Stimulated activated CD8-positive, alpha-beta memory T cell treated with anti-CD3 and anti-CD28 coated beads, Interleukin-4, amount 100 ng/mL, for 24 hours (primary cell): ENCODE measurements at regions not wholly inside any gene's neighbourhood (a gene's known extent, or its start where the extent isn't known, plus 50 kb on each side); places are given as distances from the start of the nearest gene placed in this dataset.
"Not testable (repeated sequence)": the region's sequence is repeated elsewhere in the genome, so short reads cannot be mapped to it uniquely, and the experiment has no call there.

Experiments used
- DNase-seq: peaks from one replicate; pipeline ENCODE4 v3.0.0-alpha.2; 2020; ENCODE audit warnings: low read depth

DNA sequence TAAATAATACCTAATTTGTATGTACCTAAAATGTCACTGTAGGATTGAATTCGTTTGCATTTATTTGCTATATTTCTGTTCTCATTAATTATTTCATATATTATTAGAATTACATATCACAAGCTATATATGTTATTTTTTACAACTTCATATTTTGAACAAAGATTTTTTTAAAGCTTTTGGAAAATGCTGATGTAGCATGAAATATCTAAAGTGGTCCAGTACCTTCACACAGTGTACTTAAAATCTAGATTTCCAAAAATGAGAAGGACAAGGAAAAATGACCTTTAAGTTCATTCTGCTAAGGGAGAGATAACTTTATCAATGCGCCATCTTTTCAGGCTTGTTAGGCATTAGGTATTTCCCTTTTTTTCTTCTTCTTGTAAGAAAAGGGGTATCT is 71.8 kb downstream of the LARP7 start:
- no peak for DNase-seq

DNA sequence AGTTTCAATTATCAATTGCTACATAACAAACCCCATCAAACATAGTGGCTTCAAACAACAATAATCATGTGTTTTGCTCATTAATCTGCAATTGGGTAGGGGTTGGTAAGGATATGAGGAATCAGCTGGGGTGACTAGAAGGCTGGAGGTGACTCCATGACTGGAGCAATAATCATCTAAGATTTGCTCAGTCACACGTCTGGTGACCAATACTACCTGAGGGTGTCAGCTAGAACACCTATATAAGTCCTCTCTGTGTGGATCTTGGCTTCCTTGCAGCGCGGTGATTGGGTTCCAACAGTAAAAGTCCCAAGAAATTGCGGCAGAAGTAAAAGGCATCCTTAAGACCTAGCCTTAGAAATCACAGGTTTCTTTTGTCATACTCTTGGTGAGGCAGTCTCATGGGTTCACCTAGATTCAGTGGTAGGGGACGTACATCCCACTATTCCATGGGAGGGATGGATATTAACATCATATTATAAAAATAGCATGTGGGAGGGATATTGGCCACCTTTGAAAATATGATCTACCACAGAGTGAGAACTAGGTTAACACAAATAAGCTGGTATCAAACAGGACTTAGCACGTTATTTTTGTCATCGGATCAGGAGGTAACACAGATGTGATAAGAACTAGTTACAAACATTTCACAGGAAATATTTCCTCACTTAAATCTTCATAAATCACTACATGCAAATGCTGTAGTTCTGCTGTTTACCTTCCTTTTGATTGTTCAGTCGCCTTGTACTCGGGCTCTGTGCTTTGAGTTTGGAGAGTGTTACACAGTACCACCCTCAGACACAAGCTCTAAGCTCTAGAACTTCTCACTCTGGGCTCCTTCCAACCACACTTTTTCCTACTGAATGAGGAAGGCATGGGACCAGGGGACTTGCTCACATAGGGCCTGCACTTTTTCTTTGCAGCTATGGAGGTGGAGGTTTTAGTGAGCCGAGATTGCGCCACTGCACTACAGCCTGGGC is 78.3 kb downstream of the LARP7 start:
- DNase-seq, result no peak

DNA sequence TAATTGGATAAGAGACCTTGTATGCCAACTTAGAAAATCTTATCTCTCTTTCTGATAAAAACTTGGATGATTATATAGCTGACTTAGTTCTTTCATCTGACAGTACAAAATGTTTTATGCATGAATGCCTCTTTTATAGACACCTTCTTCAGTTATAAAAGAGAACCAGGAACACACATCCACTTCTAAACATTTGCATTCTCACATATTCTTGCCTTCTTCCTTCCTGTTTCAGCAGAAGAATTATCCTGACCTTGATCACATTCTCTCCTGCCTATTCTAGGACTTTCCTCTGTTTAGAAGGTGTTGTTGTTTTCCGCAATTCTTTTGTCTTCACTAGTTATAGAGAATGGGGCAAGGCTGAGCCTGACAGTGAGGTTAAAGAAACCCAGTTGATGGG is 80.9 kb downstream of the LARP7 start:
- DNase-seq, result no peak

DNA sequence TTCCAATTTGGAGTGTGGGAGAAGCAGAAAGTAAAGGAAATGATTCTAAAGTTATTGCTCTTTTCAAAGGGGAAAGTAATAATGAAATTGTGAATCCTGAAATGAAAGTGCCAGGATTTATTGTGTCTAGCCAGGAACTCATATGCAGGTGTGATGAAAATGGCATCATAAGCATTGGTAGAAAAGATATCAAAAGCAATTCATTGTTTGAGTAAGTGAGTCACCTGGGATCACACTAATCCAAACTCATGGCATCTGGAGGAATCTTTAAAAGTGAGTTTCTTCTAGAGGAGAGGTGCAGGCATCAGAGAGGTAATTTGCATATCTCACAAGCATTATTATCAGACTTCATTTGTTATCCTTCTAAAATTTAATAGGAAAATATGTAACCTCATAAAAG is 84.7 kb downstream of the LARP7 start:
- DNase-seq, result no peak

DNA sequence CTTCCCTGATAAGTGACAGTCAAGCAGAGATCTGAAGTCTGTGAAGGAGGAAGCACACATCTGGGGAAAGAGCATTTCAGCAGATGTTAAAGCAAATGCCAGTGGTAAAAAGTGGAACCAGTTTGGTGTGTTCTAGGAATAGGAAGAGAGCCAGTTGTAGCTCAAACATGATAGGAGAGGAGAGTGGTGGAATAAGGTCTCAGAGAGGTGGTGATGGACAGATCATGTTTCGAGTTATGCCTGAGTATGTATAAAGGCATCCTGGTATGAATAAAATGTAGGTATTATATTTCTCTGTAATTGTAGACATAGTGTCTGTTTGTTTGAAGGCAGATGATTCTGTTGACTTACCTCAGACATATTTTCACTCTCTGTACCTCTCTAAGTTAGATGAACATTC is 89.1 kb downstream of the LARP7 start:
- no peak for DNase-seq

DNA sequence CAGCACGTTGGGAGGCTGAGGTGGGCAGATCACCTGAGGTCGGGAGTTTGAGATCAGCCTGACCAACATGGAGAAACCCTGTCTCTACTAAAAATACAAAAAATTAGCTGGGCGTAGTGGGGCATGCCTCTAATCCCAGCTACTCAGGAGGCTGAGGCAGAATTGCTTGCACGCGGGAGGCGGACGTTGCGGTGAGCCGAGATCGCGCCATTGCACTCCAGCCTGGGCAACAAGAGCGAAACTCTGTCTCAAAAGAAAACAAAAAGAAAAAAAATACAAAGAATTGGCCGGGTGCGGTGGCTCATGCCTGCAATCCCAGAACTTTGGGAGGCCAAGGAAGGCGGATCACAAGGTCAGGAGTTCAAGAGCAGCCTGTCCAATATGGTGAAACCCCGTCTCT is 90.8 kb downstream of the LARP7 start:
- not testable (repeated sequence) for DNase-seq

DNA sequence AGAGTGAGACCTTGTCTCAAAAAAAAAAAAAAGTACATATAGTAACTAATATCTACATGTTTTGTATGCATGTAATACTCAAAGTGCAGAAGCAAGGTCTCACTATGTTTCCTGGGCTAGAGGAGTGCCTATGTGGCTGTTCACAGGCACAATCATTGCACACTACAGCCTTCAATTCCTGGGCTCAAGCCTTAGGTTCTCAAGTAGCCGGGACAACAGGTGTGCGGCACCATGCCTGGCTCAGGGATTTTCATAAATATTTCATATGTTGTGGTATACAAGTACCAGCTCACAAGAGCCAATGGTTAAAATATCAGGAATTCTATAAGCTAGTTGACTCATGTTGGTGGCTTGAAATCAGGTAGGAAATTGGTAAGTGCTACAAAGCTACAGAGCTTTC is 94.8 kb downstream of the LARP7 start:
- DNase-seq, result no peak

DNA sequence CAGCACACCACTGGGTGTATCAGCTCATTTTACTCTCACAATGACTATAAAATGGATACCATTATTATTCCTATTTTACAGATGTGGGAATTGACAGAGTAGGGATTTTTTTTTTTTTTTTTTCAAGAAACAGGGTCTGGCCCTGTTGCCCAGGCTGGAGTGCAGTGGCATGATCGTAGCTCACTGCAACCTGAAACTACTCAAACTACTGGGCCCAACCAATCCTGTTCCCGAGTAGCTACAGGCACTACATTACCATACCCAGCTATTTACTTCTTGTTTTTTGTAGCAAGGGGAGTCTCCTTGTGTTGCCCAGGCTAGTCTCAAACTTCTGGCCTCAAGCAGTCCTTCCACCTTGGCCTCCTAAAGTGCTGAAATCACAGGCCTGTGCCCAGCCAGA is 95.2 kb downstream of the LARP7 start:
- DNase-seq, result no peak

DNA sequence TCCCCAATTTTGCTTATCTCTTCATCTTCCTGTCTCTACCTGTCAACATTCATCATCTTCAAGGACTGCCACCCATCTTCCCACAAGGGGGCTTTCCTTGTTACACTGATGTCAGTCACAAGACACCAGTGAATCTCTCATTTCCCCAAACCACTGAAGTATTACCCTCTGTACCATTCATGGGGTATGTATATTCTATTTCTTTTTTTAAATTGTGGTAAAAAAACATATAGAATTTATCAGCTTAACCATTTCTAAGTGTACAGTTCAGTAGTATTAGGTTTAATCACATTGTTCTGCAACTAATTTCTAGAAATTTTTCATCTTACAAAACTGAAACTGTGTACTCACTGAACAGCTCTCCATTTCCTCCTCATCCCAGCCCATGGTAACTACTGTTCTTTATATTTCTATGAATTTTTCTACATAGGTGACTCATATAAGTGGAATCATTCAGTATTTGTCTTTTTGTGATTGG is 98.6 kb downstream of the LARP7 start:
- no peak for DNase-seq

DNA sequence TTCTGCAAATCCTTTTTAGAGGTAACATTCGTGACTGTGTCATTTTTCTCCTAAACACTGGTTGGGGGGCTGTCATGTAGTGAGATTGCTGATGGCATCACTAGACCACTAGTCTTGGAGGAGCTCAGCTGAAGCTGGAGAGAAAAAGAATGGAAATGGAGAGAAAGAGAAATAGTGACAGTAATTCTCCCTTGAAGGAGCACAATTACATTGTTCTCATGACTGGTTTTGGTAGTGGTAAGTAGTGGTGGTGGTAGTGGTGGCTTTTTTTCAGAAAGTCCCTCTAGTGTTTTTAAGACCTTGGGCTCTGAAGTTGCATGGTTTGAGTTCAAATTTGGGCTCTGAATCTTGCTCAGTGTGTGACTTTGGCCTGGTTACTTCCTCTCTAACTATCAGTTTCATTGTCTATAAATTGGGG is 99.8 kb downstream of the LARP7 start:
- DNase-seq, result no peak

DNA sequence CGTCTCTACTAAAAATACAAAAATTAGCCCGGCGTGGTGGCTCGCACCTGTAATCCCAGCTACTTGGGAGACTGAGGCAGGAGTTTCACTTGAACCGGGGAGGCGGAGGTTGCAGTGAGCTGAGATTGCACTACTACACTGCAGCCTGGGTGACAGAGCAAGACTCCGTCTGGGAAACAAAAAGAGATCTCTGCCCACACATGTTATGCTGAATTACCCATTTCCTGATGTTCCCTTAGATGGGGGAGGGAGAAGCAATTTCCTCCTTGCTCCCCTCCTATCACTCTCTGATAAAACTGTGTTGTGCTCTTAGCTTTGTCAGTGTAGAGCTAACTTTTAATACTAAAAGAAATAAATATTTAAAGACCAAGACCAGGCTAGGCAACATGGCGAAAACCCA is 102.5 kb downstream of the LARP7 start:
- DNase-seq, result no peak

DNA sequence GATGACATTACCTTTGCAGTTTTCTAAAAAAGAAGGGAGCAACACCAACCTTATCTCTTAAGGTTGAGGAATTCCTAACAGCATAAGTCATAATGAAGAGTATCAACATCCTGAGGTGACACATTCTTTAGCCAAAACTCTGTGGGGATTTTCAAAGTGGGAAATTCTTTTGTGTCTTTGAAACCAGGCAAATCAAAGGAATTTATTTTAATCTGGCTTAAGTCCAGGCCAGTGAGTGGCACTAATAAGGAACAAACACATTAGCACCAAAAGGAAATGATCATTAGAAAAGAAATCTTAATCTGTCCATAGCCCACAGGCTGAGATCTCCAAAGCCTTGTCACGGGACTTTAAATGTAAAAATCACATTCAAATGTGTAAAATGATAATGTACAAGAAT is 110.1 kb downstream of the LARP7 start:
- DNase-seq, result no peak

DNA sequence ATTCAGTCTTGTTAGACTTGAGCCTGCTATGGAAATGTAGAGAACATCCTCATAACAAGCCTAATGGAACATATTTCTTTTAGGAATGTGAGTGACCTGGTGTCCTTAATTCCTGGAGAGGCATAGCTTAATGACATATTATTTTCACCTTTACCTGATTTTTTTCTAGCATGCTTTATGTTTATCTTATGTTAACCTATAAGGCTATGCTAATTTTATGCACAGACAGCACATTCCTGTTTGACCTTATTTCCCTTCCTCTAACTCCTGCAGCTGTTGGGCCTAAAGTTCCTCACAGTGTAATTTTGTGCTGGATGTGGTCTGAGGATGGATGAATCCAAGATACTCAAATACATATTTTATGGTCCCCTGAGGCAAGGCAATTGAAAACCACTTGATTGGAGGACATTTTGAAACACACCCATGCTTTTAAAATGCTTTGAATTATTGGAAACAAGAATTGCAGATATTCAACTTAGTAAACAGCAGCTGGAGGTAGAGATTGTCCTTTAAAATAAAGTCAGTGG is 111.5 kb downstream of the LARP7 start:
- DNase-seq, result no peak

DNA sequence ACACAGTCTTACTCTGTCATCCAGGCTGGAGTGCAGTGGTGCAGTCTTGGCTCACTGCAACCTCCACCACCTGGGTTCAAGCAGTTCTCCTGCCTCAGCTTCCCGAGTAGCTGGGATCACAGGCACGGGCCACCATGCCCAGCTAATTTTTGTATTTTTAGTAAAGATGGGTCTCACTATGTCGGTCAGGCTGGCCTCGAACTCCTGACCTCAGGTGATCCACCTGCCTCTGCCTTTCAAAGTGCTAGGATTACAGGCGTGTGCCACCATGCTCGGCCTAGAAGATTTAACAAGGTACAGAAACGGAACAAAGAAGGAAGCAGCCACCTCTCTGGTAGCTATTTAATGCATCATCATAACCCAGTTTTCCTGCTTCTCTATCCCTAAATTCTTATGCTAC is 113.8 kb downstream of the LARP7 start:
- not testable (repeated sequence) for DNase-seq

DNA sequence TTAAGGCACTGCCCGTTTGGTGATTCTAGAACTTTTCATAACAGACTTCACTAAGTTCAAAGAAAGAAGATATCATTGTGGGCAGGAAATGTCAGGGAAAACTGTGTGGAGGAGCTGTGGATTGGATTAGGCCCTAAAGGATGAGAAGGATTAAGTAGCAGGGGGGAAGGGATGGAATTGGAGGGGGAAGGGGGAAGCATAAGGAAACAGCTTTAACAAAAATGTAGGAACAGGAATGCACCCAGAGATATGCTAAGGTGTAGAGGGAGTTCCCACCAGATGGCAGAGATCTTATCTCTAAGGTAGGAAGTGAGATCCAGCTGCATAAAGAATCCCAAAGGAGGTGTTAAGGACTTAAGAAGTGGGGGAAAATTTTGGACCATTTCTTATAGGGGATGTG is 114.5 kb downstream of the LARP7 start:
- no peak for DNase-seq

DNA sequence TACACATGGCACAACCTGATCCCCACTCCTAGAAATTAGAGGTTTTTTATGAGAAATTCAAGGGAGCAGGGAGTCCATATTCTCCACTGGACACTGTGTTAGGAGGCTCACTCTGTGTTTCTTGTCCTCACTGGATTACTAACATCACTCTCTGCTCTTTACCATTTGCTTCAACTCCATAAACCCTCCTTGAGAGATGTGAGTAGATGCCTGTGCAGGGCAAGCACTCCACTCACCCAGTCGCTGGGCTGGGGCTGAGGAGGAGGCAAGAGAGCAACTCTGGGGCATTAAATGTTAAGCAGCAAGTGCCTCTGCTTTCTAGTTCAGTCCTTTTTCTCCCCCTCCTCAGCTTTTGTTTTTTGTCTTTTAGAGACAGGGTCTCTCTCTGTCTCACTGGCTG is 115.1 kb downstream of the LARP7 start:
- no peak for DNase-seq

DNA sequence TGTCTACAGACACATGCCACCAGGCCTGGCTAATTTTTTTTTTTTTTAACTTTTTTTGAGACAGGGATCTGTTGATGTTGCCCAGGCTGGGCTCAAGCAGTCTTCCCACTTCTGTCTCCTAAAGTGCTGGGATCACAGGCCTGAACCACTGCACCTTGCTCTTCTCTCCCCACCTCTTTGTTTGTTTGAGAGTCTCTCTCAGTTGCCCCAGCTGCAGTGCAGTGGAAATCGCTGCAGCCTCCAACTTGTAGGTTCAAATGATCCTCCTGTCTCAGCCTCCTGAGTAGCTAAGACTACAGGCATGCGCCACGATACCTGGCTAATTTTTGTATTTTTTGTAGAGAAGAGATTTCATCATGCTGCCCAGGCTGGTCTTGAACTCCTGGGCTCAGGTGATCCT is 115.6 kb downstream of the LARP7 start:
- DNase-seq, result no peak

DNA sequence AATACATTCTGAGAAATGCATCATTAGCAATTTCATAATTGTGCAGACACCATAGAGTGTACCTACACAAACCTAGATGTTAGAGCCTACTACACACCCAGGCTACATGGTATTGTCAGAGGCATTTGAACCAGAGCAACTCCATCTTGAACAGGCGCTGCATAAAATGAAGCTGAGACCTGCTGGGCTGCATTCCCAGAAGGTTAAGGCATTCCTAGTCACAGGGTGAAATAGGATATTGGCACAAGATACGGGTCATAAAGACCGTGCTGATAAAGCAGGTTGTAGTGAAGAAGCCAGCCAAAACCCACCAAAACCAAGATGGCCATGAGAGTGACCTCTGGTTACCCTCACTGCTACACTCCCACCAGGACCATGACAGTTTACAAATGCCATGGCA is 116.4 kb downstream of the LARP7 start:
- DNase-seq, result no peak

DNA sequence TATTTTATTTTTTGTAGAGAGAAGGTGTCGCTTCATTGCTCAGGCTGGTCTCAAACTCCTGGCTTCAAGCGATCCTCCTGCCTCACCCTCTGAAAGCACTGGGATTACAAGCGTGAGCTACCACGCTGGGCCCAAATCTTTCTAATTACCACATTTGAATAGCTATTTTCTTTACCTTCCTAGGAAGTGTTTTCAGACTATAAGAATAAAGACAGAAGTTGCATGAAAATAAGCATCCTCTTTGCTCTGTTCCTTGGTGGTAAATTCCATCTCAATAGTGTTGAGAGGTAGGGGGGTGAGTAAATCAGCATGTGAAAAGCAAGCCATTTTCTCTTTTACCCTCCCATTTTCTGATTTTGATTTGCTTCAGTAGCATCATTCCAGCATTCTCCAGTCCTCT is 122.4 kb downstream of the LARP7 start:
- DNase-seq, result no peak

DNA sequence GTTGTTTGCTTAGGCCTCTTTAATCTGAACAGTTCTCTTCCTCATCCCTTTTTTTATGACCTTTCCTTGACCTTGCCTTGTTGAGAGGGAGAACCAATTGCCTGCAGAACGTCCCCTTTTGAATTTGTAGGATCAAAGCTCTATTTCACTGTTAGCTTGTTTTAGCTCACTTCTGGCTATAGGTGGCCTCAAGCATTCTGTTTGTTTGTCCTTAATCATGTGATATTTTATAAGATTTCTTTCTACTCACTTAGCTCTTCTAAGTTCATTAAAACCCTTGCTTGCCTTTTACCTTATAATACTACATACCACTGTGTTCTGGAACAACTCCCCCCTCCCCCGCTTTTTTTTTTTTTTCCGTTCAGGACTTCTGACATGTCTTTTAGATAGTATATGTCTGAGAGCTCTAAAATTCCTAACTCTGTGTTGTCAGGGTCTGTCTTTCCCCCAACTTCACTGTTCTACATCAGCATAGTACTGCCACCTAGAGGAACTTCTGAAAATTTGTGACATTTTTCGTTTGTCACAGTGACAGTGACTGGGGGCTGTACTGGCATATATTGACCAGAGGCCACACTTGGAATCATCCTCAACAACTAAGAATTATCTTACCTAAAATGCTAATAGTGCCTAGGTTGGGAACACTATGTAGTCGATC is 128.5 kb downstream of the LARP7 start:
- DNase-seq, result no peak

DNA sequence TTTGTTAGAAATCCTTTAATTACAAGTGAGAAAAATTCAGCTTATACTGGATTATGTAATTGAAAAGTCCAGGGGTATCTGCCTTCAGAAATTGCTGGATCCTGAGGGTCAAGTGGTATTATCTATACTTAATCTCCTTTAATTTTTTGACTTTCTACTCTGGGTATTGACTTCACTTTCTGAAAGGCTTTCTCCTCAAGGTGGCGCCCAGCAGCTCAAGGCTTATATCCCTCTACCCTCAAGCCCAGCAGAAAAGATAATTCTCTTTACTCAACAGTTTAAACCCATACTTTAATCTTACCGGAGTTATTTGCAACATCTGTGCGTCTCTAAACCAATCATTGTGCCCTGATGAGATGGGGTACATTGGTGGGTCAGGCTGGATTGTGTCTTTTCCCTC is 129.5 kb downstream of the LARP7 start:
- DNase-seq, result no peak

DNA sequence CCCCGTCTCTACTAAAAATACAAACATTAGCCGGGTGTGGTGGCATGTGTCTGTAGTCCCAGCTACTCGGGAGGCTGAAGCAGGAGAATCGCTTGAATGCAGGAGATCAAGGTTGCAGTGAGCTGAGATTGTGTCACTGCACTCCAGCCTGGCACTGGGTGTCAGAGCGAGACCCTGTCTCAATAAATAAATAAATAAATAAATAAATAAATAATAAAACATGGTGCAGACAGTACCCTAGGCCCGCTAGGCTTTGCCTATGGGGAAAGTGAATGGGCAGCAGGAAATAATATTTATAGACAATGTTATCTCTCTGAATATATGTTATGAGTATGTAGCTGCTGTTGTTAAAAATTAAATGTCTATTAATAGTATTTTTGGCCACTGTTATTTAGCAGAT is 130.4 kb downstream of the LARP7 start:
- DNase-seq, result no peak

DNA sequence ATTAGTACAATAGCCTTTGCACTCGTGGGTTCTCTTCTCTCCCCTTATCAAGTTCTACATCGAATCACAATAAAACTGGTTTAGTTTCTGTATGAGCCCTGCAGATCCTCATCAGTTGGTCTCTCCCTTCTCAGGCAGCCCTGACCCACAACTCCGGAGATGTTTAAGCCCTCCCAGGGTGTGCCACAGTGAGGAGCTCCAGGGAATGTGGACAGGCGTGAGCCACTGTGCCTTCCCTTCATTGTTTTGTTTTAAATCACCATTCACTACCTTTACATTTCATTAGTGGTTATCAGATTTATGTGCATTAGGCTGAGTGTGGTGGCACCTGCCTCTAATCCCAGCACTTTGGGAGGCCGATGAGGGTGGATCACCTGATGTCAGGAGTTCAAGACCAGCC is 133.2 kb downstream of the LARP7 start:
- no peak for DNase-seq
